ENCODE measurements at regions not wholly inside any gene's neighbourhood (a gene's known extent, or its start where the extent isn't known, plus 50 kb on each side); places are given as distances from the start of the nearest gene placed in this dataset.

- Mint-ChIP-seq H3K4me1 (ENCODE audit: unreplicated experiment) (peaks cover 28% of the 10 kb centered on the region), H3K36me3 (no peaks in the 10 kb centered on the region), H3K9me3 (no peaks in the 10 kb centered on the region), H3K27me3 (peaks cover 3% of the 10 kb centered on the region), H3K4me3 (no peak overlapping the region), H3K27ac (no peak overlapping the region)
- DNase-seq (ENCODE audit: extremely low spot score, unreplicated experiment), result no peak
- TF ChIP-seq CTCF (conservative IDR thresholded peaks at IDR 0.05), result no peak
Measured at GRCh38 chr13:23984546-23984945, 87.2 kb upstream of the C1QTNF9B start.

- DNase-seq (ENCODE audit: extremely low spot score, unreplicated experiment), result no peak
Measured at GRCh38 chr13:23985060-23985459, 87.8 kb upstream of the C1QTNF9B start.

GRCh38 chr13:23985839-23986238 is 88.5 kb upstream of the C1QTNF9B start:
- Mint-ChIP-seq H3K4me3 (no peak overlapping the region), H3K9me3 (no peaks in the 10 kb centered on the region), H3K36me3 (no peaks in the 10 kb centered on the region), H3K27me3 (no peaks in the 10 kb centered on the region), H3K27ac (no peak overlapping the region), H3K4me1 (ENCODE audit: unreplicated experiment) (peaks cover 28% of the 10 kb centered on the region)
- DNase-seq (ENCODE audit: extremely low spot score, unreplicated experiment), result no peak
- no peak for TF ChIP-seq CTCF (conservative IDR thresholded peaks at IDR 0.05)

More at GRCh38 chr13:23985060-23985459, 87.8 kb upstream of the C1QTNF9B start:
- no peak for TF ChIP-seq CTCF (conservative IDR thresholded peaks at IDR 0.05)
- no peak overlapping the region for H3K4me3 Mint-ChIP-seq
- no peak overlapping the region for H3K27ac Mint-ChIP-seq
- peaks cover 24% of the 10 kb centered on the region for H3K4me1 Mint-ChIP-seq (ENCODE audit: unreplicated experiment)
- H3K27me3 Mint-ChIP-seq, result no peaks in the 10 kb centered on the region
- H3K36me3 Mint-ChIP-seq, result no peaks in the 10 kb centered on the region
- H3K9me3 Mint-ChIP-seq, result no peaks in the 10 kb centered on the region

- Mint-ChIP-seq H3K27me3 (no peaks in the 10 kb centered on the region), H3K9me3 (no peaks in the 10 kb centered on the region), H3K36me3 (no peaks in the 10 kb centered on the region), H3K27ac (no peak overlapping the region), H3K4me3 (no peak overlapping the region), H3K4me1 (ENCODE audit: unreplicated experiment) (peaks cover 29% of the 10 kb centered on the region)
- DNase-seq (ENCODE audit: extremely low spot score, unreplicated experiment), result no peak
- no peak for TF ChIP-seq CTCF (conservative IDR thresholded peaks at IDR 0.05)
Measured at GRCh38 chr13:23986619-23987018, 89.3 kb upstream of the C1QTNF9B start.

- Mint-ChIP-seq H3K9me3 (no peaks in the 10 kb centered on the region), H3K36me3 (no peaks in the 10 kb centered on the region), H3K27me3 (no peaks in the 10 kb centered on the region), H3K4me3 (no peak overlapping the region), H3K27ac (no peak overlapping the region), H3K4me1 (ENCODE audit: unreplicated experiment) (peaks cover 29% of the 10 kb centered on the region)
- TF ChIP-seq CTCF (conservative IDR thresholded peaks at IDR 0.05), result no peak
- DNase-seq (ENCODE audit: extremely low spot score, unreplicated experiment), result no peak
Measured at GRCh38 chr13:23987331-23987894, 90.1 kb upstream of the C1QTNF9B start.

Data from type B pancreatic cell (in vitro differentiated cells).